Chondrocyte (in vitro differentiated cells): ENCODE measurements at regions not wholly inside any gene's neighbourhood (a gene's known extent, or its start where the extent isn't known, plus 50 kb on each side); places are given as distances from the start of the nearest gene placed in this dataset.
A peak's percentile ranks its signal among the peaks of the same experiment; 100 is the strongest.

Experiments used
- DNase-seq: peaks from one replicate; pipeline ENCODE4 v3.0.0; 2021; ENCODE audit warnings: mixed read lengths, low spot score
- H3K27ac Mint-ChIP-seq: one replicate; pipeline ENCODE4 v1.8.0; 2021; ENCODE audit warnings: mild to moderate bottlenecking, moderate library complexity, mixed read lengths; ENCODE audit not compliant: unreplicated experiment
- H3K27me3 Mint-ChIP-seq: 2 replicates; pipeline ENCODE4 v1.8.0; 2021; ENCODE audit warnings: low read depth, mixed read lengths
- H3K36me3 Mint-ChIP-seq: 2 replicates; pipeline ENCODE4 v1.8.0; 2021; ENCODE audit warnings: low read depth, mixed read lengths
- H3K4me1 Mint-ChIP-seq: 2 replicates; pipeline ENCODE4 v1.8.0; 2021; ENCODE audit warnings: low read depth, mild to moderate bottlenecking, mixed read lengths
- H3K4me3 Mint-ChIP-seq: one replicate; pipeline ENCODE4 v1.8.0; 2021; ENCODE audit warnings: mild to moderate bottlenecking, moderate library complexity, mixed read lengths; ENCODE audit not compliant: unreplicated experiment
- H3K9me3 Mint-ChIP-seq: 2 replicates; pipeline ENCODE4 v1.8.0; 2021; ENCODE audit warnings: low read depth, mixed read lengths
- TF ChIP-seq, protein P1 (sequence below): fragments of 200-600 bp; sonication (generic); IDR thresholded peaks from 2 replicates; pipeline ENCODE4 v1.5.0; 2021; ENCODE audit warnings: antibody characterized with exemption, mild to moderate bottlenecking, moderate library complexity

DNA sequence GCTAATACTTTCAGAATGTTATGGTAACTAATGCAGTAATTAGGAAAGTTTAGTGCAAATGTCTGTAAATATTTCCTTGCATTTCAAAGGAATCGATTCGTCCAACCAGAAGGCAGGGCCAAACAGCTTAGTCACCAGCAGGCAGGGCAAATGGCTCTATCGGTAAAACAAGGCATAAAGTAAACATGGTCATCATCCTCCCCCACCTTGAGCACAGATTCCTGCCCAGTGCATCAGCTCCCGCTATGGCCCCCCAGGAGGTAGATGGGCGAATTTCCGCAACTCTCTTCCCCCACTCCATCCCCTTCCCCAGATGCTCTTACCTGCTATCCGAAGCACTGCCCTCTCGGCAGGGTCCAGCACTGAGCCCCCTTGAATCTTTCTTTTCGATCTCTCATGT is 103.8 kb upstream of the BEND6 start:
- no peak for DNase-seq

DNA sequence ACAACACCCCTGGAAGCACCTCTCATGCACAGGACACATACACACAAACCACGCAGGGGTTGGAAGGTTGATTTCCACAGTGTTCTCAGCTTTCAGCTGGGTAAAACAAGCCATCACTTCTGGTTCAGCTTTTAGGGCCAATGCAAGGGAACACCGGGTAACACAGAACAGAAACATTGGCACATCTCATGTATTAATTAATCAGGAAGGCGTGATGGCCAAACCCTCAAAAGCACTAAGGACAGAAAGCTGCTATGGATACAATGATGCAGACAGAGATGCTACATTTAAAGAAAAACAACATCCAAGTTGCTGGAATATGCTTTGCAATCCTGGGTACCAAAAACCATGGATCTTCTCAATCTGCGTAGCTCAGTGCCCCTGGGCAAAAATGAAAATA is 104.3 kb upstream of the BEND6 start:
- Mint-ChIP-seq H3K27ac (no peak overlapping the region), H3K4me1 (peaks cover 35% of the 10 kb centered on the region), H3K9me3 (no peaks in the 10 kb centered on the region), H3K4me3 (peak overlapping the region; percentile 85), H3K36me3 (peaks cover 4% of the 10 kb centered on the region), H3K27me3 (no peaks in the 10 kb centered on the region)
- TF ChIP-seq, protein P1, sequence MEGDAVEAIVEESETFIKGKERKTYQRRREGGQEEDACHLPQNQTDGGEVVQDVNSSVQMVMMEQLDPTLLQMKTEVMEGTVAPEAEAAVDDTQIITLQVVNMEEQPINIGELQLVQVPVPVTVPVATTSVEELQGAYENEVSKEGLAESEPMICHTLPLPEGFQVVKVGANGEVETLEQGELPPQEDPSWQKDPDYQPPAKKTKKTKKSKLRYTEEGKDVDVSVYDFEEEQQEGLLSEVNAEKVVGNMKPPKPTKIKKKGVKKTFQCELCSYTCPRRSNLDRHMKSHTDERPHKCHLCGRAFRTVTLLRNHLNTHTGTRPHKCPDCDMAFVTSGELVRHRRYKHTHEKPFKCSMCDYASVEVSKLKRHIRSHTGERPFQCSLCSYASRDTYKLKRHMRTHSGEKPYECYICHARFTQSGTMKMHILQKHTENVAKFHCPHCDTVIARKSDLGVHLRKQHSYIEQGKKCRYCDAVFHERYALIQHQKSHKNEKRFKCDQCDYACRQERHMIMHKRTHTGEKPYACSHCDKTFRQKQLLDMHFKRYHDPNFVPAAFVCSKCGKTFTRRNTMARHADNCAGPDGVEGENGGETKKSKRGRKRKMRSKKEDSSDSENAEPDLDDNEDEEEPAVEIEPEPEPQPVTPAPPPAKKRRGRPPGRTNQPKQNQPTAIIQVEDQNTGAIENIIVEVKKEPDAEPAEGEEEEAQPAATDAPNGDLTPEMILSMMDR = no peak
- DNase-seq = no peak

More for the DNA sequence above, 103.8 kb upstream of the BEND6 start:
- TF ChIP-seq, protein P1 = no peak
- Mint-ChIP-seq H3K4me1 (peaks cover 39% of the 10 kb centered on the region), H3K27me3 (no peaks in the 10 kb centered on the region), H3K27ac (peak overlapping the region; percentile 90), H3K9me3 (no peaks in the 10 kb centered on the region), H3K36me3 (peaks cover 4% of the 10 kb centered on the region), H3K4me3 (peak overlapping the region; percentile 85)

DNA sequence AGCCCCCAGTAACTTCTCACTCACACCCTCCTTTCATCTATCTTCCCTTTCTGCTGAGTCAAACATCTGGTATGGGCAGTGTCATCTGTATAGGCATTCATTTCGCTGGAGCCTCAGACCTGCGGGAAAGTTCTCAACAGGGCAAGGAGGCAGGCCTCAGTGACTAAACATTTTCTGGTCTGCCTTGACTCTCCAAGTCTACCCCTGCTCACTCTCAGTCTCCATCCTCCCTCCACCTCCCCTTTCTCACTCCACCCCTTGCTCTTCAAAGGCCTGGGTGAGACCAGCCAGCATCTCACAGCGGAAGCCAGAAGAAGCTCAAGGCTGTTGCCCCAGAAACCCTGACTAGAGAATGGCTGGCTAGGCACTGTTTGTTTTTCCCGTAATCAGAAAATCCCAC is 105.0 kb upstream of the BEND6 start:
- Mint-ChIP-seq H3K36me3 (peaks cover 4% of the 10 kb centered on the region), H3K27me3 (no peaks in the 10 kb centered on the region), H3K27ac (peak overlapping the region; percentile 25), H3K4me1 (peaks cover 35% of the 10 kb centered on the region), H3K4me3 (no peak overlapping the region), H3K9me3 (no peaks in the 10 kb centered on the region)
- TF ChIP-seq, protein P1 = no peak
- no peak for DNase-seq

DNA sequence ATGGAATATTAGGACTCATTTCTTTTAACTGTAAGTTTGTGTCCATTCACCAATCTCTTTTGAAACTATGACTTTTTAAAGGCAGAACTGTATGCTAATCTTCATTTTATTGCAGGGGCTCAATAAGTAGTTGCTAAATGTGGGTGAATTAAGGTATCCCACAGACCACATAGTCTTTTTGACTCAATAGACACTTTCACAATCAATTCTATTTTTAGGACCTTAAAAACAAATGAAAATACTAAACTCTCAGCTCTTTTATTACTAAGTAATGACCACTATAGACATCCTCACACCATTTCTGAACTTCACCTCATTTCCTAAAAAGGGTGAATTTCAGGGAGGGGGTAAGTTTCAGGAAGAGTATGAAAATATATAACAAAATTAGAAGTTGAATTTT is 106.8 kb upstream of the BEND6 start:
- TF ChIP-seq, protein P1 = no peak
- H3K4me1 Mint-ChIP-seq = peaks cover 37% of the 10 kb centered on the region
- H3K27me3 Mint-ChIP-seq = no peaks in the 10 kb centered on the region
- no peaks in the 10 kb centered on the region for H3K9me3 Mint-ChIP-seq
- DNase-seq = no peak
- H3K36me3 Mint-ChIP-seq = peaks cover 4% of the 10 kb centered on the region
- H3K4me3 Mint-ChIP-seq = no peak overlapping the region
- H3K27ac Mint-ChIP-seq = no peak overlapping the region

DNA sequence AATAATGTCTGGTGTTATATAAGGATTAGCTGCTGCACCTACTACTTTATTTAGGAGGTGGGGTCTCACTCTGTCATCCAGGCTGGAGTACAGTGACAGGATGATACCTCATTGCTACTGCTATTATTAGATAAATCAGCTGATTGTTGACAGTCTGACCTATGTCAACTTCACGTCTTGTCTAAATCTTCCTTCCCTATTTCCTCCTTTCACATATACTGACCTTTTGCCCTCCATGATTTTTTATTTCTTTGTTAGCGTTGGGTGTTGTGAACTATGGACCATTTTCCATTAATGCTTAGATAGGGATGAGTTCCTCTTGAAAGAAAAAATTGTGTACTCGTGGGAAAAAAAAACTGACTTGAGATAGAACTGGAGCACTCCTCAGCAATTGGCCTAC is 109.9 kb upstream of the BEND6 start:
- H3K36me3 Mint-ChIP-seq = peaks cover 4% of the 10 kb centered on the region
- TF ChIP-seq, protein P1 = no peak

More for the DNA sequence above, 109.9 kb upstream of the BEND6 start:
- H3K9me3 Mint-ChIP-seq = no peaks in the 10 kb centered on the region
- H3K4me1 Mint-ChIP-seq = peaks cover 37% of the 10 kb centered on the region
- DNase-seq = no peak
- no peak overlapping the region for H3K27ac Mint-ChIP-seq
- H3K27me3 Mint-ChIP-seq = no peaks in the 10 kb centered on the region
- H3K4me3 Mint-ChIP-seq = no peak overlapping the region
